Ecto neural progenitor cell (in vitro differentiated cells): ENCODE measurements at regions not wholly inside any gene's neighbourhood (a gene's known extent, or its start where the extent isn't known, plus 50 kb on each side); places are given as distances from the start of the nearest gene placed in this dataset.

Experiments used
- DNase-seq: peaks from one replicate; pipeline ENCODE4 v3.0.0-alpha.2; 2018; ENCODE audit warnings: low spot score

GRCh38 chr1:238552271-238552670 lies 661.5 kb upstream of the ZP4 start:
- DNase-seq: no peak

- no peak for DNase-seq
These were observed 658.4 kb upstream of the ZP4 start for GRCh38 chr1:238549137-238549536.

GRCh38 chr1:238546118-238546517 lies 655.4 kb upstream of the ZP4 start:
- no peak for DNase-seq

GRCh38 chr1:238537641-238538040 lies 646.9 kb upstream of the ZP4 start:
- DNase-seq: no peak

- DNase-seq: no peak
These were observed 639.6 kb upstream of the ZP4 start for GRCh38 chr1:238530209-238530851.

- no peak for DNase-seq
These were observed 627.0 kb upstream of the ZP4 start for GRCh38 chr1:238517711-238518110.

- no peak for DNase-seq
These were observed 610.6 kb upstream of the ZP4 start for GRCh38 chr1:238501290-238501689.

- no peak for DNase-seq
These were observed 608.3 kb upstream of the ZP4 start for GRCh38 chr1:238499021-238499420.

GRCh38 chr1:238492271-238492670 lies 601.5 kb upstream of the ZP4 start:
- no peak for DNase-seq

GRCh38 chr1:238491265-238491664 lies 600.5 kb upstream of the ZP4 start:
- DNase-seq: no peak

- no peak for DNase-seq
These were observed 598.3 kb upstream of the ZP4 start for GRCh38 chr1:238489006-238489405.

GRCh38 chr1:238488401-238488800 lies 597.7 kb upstream of the ZP4 start:
- DNase-seq: no peak

GRCh38 chr1:238487931-238488330 lies 597.2 kb upstream of the ZP4 start:
- no peak for DNase-seq

- no peak for DNase-seq
These were observed 595.1 kb upstream of the ZP4 start for GRCh38 chr1:238485912-238486209.

GRCh38 chr1:238485057-238485911 lies 594.6 kb upstream of the ZP4 start:
- DNase-seq: peak; percentile 53

GRCh38 chr1:238484121-238484520 lies 593.4 kb upstream of the ZP4 start:
- no peak for DNase-seq

- no peak for DNase-seq
These were observed 586.1 kb upstream of the ZP4 start for GRCh38 chr1:238476841-238477240.

GRCh38 chr1:238475712-238476111 lies 585.0 kb upstream of the ZP4 start:
- DNase-seq: no peak

GRCh38 chr1:238474263-238474662 lies 583.5 kb upstream of the ZP4 start:
- no peak for DNase-seq

- DNase-seq: no peak
These were observed 578.5 kb upstream of the ZP4 start for GRCh38 chr1:238469146-238469631.

- DNase-seq: no peak
These were observed 577.3 kb upstream of the ZP4 start for GRCh38 chr1:238468068-238468467.

- DNase-seq: no peak
These were observed 575.7 kb upstream of the ZP4 start for GRCh38 chr1:238466459-238466858.

- no peak for DNase-seq
These were observed 574.7 kb upstream of the ZP4 start for GRCh38 chr1:238465449-238465848.

- no peak for DNase-seq
These were observed 568.2 kb upstream of the ZP4 start for GRCh38 chr1:238458899-238459298.
